BLaER1 (cell line): ENCODE measurements at regions not wholly inside any gene's neighbourhood (a gene's known extent, or its start where the extent isn't known, plus 50 kb on each side); places are given as distances from the start of the nearest gene placed in this dataset.
A peak's percentile ranks its signal among the peaks of the same experiment; 100 is the strongest.

ENCODE experiments used
- H3K27ac ChIP-seq: shearing (Covaris generic); formaldehyde crosslinking; 2 replicates; pipeline ENCODE4 v1.8.1; 2022
- H3K27me3 ChIP-seq: shearing (Covaris generic); formaldehyde crosslinking; 2 replicates; pipeline ENCODE4 v1.8.1; 2022
- H3K36me3 ChIP-seq: shearing (Covaris generic); formaldehyde crosslinking; 2 replicates; pipeline ENCODE4 v1.8.1; 2022
- H3K4me1 ChIP-seq: shearing (Covaris generic); formaldehyde crosslinking; 2 replicates; pipeline ENCODE4 v1.8.1; 2022
- H3K4me2 ChIP-seq: shearing (Covaris generic); formaldehyde crosslinking; 2 replicates; pipeline ENCODE4 v1.8.1; 2022
- H3K4me3 ChIP-seq: shearing (Covaris generic); formaldehyde crosslinking; 2 replicates; pipeline ENCODE4 v1.8.1; 2022
- H3K9ac ChIP-seq: shearing (Covaris generic); formaldehyde crosslinking; 2 replicates; pipeline ENCODE4 v1.8.1; 2022
- H3K9me3 ChIP-seq: shearing (Covaris generic); formaldehyde crosslinking; 2 replicates; pipeline ENCODE4 v1.8.1; 2022
- H4K20me1 ChIP-seq: shearing (Covaris generic); formaldehyde crosslinking; 2 replicates; pipeline ENCODE4 v1.8.1; 2022
- Cebpa-rat ChIP-seq: shearing (Covaris generic); IDR thresholded peaks from 2 replicates; pipeline ENCODE4 v1.8.1; 2022

GRCh38 chr3:10695595-10696285 is 120.3 kb upstream of the SLC6A11 start:
- H3K9ac ChIP-seq = no peak overlapping the region
- no peaks in the 10 kb centered on the region for H3K27me3 ChIP-seq
- H3K27ac ChIP-seq = no peak overlapping the region
- no peak for TF ChIP-seq Cebpa-rat
- H4K20me1 ChIP-seq = no peaks in the 10 kb centered on the region
- peaks cover 29% of the 10 kb centered on the region for H3K4me1 ChIP-seq
- H3K4me2 ChIP-seq = 0 out of 2 replicates have a peak overlapping the region, but pooled peaks have one; percentile 1
- no peaks in the 10 kb centered on the region for H3K36me3 ChIP-seq
- H3K9me3 ChIP-seq = no peaks in the 10 kb centered on the region
- H3K4me3 ChIP-seq = no peak overlapping the region

- no peak for TF ChIP-seq Cebpa-rat
- Histone ChIP-seq H3K9me3 (no peaks in the 10 kb centered on the region), H4K20me1 (no peaks in the 10 kb centered on the region), H3K4me3 (no peak overlapping the region), H3K4me1 (peaks cover 23% of the 10 kb centered on the region), H3K27me3 (no peaks in the 10 kb centered on the region), H3K4me2 (no peak overlapping the region), H3K27ac (no peak overlapping the region), H3K36me3 (no peaks in the 10 kb centered on the region), H3K9ac (no peak overlapping the region)
These were observed 118.1 kb upstream of the SLC6A11 start for GRCh38 chr3:10697918-10698317.

- 0 out of 2 replicates have a peak, but pooled peaks cover 2% of the 10 kb centered on the region for H3K27me3 ChIP-seq
- peaks cover 21% of the 10 kb centered on the region for H3K4me1 ChIP-seq
- no peak overlapping the region for H3K9ac ChIP-seq
- H3K9me3 ChIP-seq = no peaks in the 10 kb centered on the region
- H4K20me1 ChIP-seq = no peaks in the 10 kb centered on the region
- no peak for TF ChIP-seq Cebpa-rat
- no peak overlapping the region for H3K27ac ChIP-seq
- no peak overlapping the region for H3K4me2 ChIP-seq
- no peak overlapping the region for H3K4me3 ChIP-seq
- no peaks in the 10 kb centered on the region for H3K36me3 ChIP-seq
These were observed 115.2 kb upstream of the SLC6A11 start for GRCh38 chr3:10700821-10701220.

- Histone ChIP-seq H3K36me3 (no peaks in the 10 kb centered on the region), H3K4me3 (no peak overlapping the region), H3K27ac (no peak overlapping the region), H3K27me3 (peaks cover 24% of the 10 kb centered on the region), H4K20me1 (no peaks in the 10 kb centered on the region), H3K9ac (no peak overlapping the region), H3K4me1 (peaks cover 38% of the 10 kb centered on the region), H3K4me2 (peak overlapping the region; percentile 15), H3K9me3 (no peaks in the 10 kb centered on the region)
- TF ChIP-seq Cebpa-rat = no peak
These were observed 112.9 kb upstream of the SLC6A11 start for GRCh38 chr3:10702961-10703740.

GRCh38 chr3:10703875-10704274 is 112.2 kb upstream of the SLC6A11 start:
- peaks cover 38% of the 10 kb centered on the region for H3K4me1 ChIP-seq
- peaks cover 32% of the 10 kb centered on the region for H3K27me3 ChIP-seq
- H3K36me3 ChIP-seq = no peaks in the 10 kb centered on the region
- no peak for TF ChIP-seq Cebpa-rat
- H4K20me1 ChIP-seq = no peaks in the 10 kb centered on the region
- H3K9ac ChIP-seq = no peak overlapping the region
- H3K4me2 ChIP-seq = peak overlapping the region; percentile 15; the same call in 1 of the 2 replicates
- no peaks in the 10 kb centered on the region for H3K9me3 ChIP-seq
- H3K4me3 ChIP-seq = no peak overlapping the region
- H3K27ac ChIP-seq = no peak overlapping the region

- H3K27me3 ChIP-seq = peaks cover 40% of the 10 kb centered on the region
- no peak for TF ChIP-seq Cebpa-rat
- H4K20me1 ChIP-seq = no peaks in the 10 kb centered on the region
- H3K27ac ChIP-seq = no peak overlapping the region
- no peak overlapping the region for H3K4me3 ChIP-seq
- H3K4me1 ChIP-seq = peaks cover 38% of the 10 kb centered on the region
- H3K4me2 ChIP-seq = peak overlapping the region; percentile 83
- H3K36me3 ChIP-seq = no peaks in the 10 kb centered on the region
- H3K9ac ChIP-seq = no peak overlapping the region
- H3K9me3 ChIP-seq = no peaks in the 10 kb centered on the region
These were observed 109.8 kb upstream of the SLC6A11 start for GRCh38 chr3:10706156-10706739.

- Histone ChIP-seq H3K4me1 (peaks cover 37% of the 10 kb centered on the region), H3K4me2 (peak overlapping the region; percentile 83), H3K4me3 (peak overlapping the region; percentile 65), H4K20me1 (no peaks in the 10 kb centered on the region), H3K9ac (no peak overlapping the region; the same call in 1 of the 2 replicates), H3K27ac (no peak overlapping the region), H3K27me3 (peaks cover 40% of the 10 kb centered on the region), H3K36me3 (no peaks in the 10 kb centered on the region), H3K9me3 (no peaks in the 10 kb centered on the region)
- no peak for TF ChIP-seq Cebpa-rat
These were observed 109.2 kb upstream of the SLC6A11 start for GRCh38 chr3:10706740-10707399.

- Histone ChIP-seq H3K27me3 (peaks cover 40% of the 10 kb centered on the region), H3K9ac (no peak overlapping the region; the same call in 1 of the 2 replicates), H3K4me2 (peak overlapping the region; percentile 83)
These were observed 108.4 kb upstream of the SLC6A11 start for GRCh38 chr3:10707400-10708215.

More at GRCh38 chr3:10707400-10708215, 108.4 kb upstream of the SLC6A11 start:
- TF ChIP-seq Cebpa-rat = no peak
- Histone ChIP-seq H4K20me1 (no peaks in the 10 kb centered on the region), H3K4me3 (peak overlapping the region; percentile 65), H3K36me3 (no peaks in the 10 kb centered on the region), H3K4me1 (peaks cover 30% of the 10 kb centered on the region), H3K9me3 (no peaks in the 10 kb centered on the region), H3K27ac (no peak overlapping the region)
